ENCODE measurements at regions not wholly inside any gene's neighbourhood (a gene's known extent, or its start where the extent isn't known, plus 50 kb on each side); places are given as distances from the start of the nearest gene placed in this dataset.

- no peak overlapping the region for H3K4me3 Mint-ChIP-seq (ENCODE audit: unreplicated experiment)
- POLR2A ChIA-PET: no interaction called here
- no peaks in the 10 kb centered on the region for H3K9me3 Mint-ChIP-seq (ENCODE audit: unreplicated experiment)
- intact Hi-C loops (cut with micrococcal nuclease; ENCODE audit: unreplicated experiment): no loop called here
- no peaks in the 10 kb centered on the region for H3K27me3 ChIP-seq (replicated peaks; ENCODE audit: control insufficient read depth, insufficient read depth, low read length)
- no TSS peak for BruUV-seq (replicated peaks)
- no peak overlapping the region for H3K27ac Mint-ChIP-seq (ENCODE audit: unreplicated experiment)
- CTCF ChIA-PET: no interaction called here
- H3K4me1 ChIP-seq: no peaks in the 10 kb centered on the region
- no peaks in the 10 kb centered on the region for H3K36me3 Mint-ChIP-seq (ENCODE audit: insufficient read depth, unreplicated experiment)
- peaks cover 2% of the 10 kb centered on the region for H3K27me3 Mint-ChIP-seq (ENCODE audit: insufficient read depth, unreplicated experiment)
- H3K9me3 ChIP-seq: no peaks in the 10 kb centered on the region
- no peaks in the 10 kb centered on the region for H3K4me1 Mint-ChIP-seq (ENCODE audit: low read depth, unreplicated experiment)
- no peaks in the 10 kb centered on the region for H3K36me3 ChIP-seq (ENCODE audit: control insufficient read depth, insufficient read depth, low read length)
- no peak overlapping the region for H3K4me3 ChIP-seq (ENCODE audit: low read depth, low read length)
- DNase-seq: no peak
- TF ChIP-seq, protein P1, sequence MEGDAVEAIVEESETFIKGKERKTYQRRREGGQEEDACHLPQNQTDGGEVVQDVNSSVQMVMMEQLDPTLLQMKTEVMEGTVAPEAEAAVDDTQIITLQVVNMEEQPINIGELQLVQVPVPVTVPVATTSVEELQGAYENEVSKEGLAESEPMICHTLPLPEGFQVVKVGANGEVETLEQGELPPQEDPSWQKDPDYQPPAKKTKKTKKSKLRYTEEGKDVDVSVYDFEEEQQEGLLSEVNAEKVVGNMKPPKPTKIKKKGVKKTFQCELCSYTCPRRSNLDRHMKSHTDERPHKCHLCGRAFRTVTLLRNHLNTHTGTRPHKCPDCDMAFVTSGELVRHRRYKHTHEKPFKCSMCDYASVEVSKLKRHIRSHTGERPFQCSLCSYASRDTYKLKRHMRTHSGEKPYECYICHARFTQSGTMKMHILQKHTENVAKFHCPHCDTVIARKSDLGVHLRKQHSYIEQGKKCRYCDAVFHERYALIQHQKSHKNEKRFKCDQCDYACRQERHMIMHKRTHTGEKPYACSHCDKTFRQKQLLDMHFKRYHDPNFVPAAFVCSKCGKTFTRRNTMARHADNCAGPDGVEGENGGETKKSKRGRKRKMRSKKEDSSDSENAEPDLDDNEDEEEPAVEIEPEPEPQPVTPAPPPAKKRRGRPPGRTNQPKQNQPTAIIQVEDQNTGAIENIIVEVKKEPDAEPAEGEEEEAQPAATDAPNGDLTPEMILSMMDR (IDR thresholded peaks at IDR 0.05; ENCODE audit: insufficient read depth in 1 of 2, low read depth in 1 of 2, low read length in 1 of 2, severe bottlenecking in 1 of 2, unreplicated experiment in 1 of 2): no peak
Observed at GRCh38 chr7:82629583-82629982, 186.0 kb upstream of the CACNA2D1 start.

- Mint-ChIP-seq H3K4me3 (ENCODE audit: unreplicated experiment) (no peak overlapping the region), H3K27ac (ENCODE audit: unreplicated experiment) (no peak overlapping the region), H3K27me3 (ENCODE audit: insufficient read depth, unreplicated experiment) (no peaks in the 10 kb centered on the region), H3K9me3 (ENCODE audit: unreplicated experiment) (no peaks in the 10 kb centered on the region), H3K4me1 (ENCODE audit: low read depth, unreplicated experiment) (no peaks in the 10 kb centered on the region), H3K36me3 (ENCODE audit: insufficient read depth, unreplicated experiment) (no peaks in the 10 kb centered on the region)
- H3K27me3 ChIP-seq (replicated peaks; ENCODE audit: control insufficient read depth, insufficient read depth, low read length): no peaks in the 10 kb centered on the region
- no peak overlapping the region for H3K4me3 ChIP-seq (ENCODE audit: low read depth, low read length)
- ChIA-PET POLR2A (no interaction called here), CTCF (no interaction called here)
- no peaks in the 10 kb centered on the region for H3K9me3 ChIP-seq
- TF ChIP-seq, protein P1 (IDR thresholded peaks at IDR 0.05; ENCODE audit: insufficient read depth in 1 of 2, low read depth in 1 of 2, low read length in 1 of 2, severe bottlenecking in 1 of 2, unreplicated experiment in 1 of 2): no peak
- no peak for DNase-seq
- no peaks in the 10 kb centered on the region for H3K36me3 ChIP-seq (ENCODE audit: control insufficient read depth, insufficient read depth, low read length)
- BruUV-seq (replicated peaks): no TSS peak
- no peaks in the 10 kb centered on the region for H3K4me1 ChIP-seq
- intact Hi-C loops (cut with micrococcal nuclease; ENCODE audit: unreplicated experiment): no loop called here
Observed at GRCh38 chr7:82625377-82625776, 181.8 kb upstream of the CACNA2D1 start.

- no peaks in the 10 kb centered on the region for H3K9me3 ChIP-seq
- H3K9me3 Mint-ChIP-seq (ENCODE audit: unreplicated experiment): no peaks in the 10 kb centered on the region
- H3K36me3 Mint-ChIP-seq (ENCODE audit: insufficient read depth, unreplicated experiment): no peaks in the 10 kb centered on the region
- H3K4me1 ChIP-seq: no peaks in the 10 kb centered on the region
- no peak overlapping the region for H3K27ac Mint-ChIP-seq (ENCODE audit: unreplicated experiment)
- H3K36me3 ChIP-seq (ENCODE audit: control insufficient read depth, insufficient read depth, low read length): no peaks in the 10 kb centered on the region
- ChIA-PET POLR2A (no interaction called here), CTCF (no interaction called here)
- H3K4me1 Mint-ChIP-seq (ENCODE audit: low read depth, unreplicated experiment): no peaks in the 10 kb centered on the region
- no peaks in the 10 kb centered on the region for H3K27me3 Mint-ChIP-seq (ENCODE audit: insufficient read depth, unreplicated experiment)
- intact Hi-C loops (cut with micrococcal nuclease; ENCODE audit: unreplicated experiment): no loop called here
- no peak overlapping the region for H3K4me3 ChIP-seq (ENCODE audit: low read depth, low read length)
- no TSS peak for BruUV-seq (replicated peaks)
- H3K27me3 ChIP-seq (replicated peaks; ENCODE audit: control insufficient read depth, insufficient read depth, low read length): no peaks in the 10 kb centered on the region
- no peak overlapping the region for H3K4me3 Mint-ChIP-seq (ENCODE audit: unreplicated experiment)
- TF ChIP-seq, protein P1 (IDR thresholded peaks at IDR 0.05; ENCODE audit: insufficient read depth in 1 of 2, low read depth in 1 of 2, low read length in 1 of 2, severe bottlenecking in 1 of 2, unreplicated experiment in 1 of 2): no peak
- DNase-seq: no peak
Observed at GRCh38 chr7:82624965-82625364, 181.4 kb upstream of the CACNA2D1 start.

Measured in Caco-2 (cell line).